Epithelial cell of prostate (primary cell): ENCODE measurements at regions not wholly inside any gene's neighbourhood (a gene's known extent, or its start where the extent isn't known, plus 50 kb on each side); places are given as distances from the start of the nearest gene placed in this dataset.

Experiments
- DNase-seq: peaks from one replicate; pipeline ENCODE4 v3.0.0-alpha.2; 2011; ENCODE audit warnings: low read depth, low spot score
- H3K27ac ChIP-seq: fragments of 450-650 bp; 2 replicates; pipeline ENCODE4 v1.5.1; 2017; ENCODE audit warnings: mild to moderate bottlenecking

GRCh38 chr15:66925721-66926120 is 139.7 kb upstream of the SMAD3 start:
- H3K27ac ChIP-seq, result no peak overlapping the region
- DNase-seq, result no peak

GRCh38 chr15:66927201-66928077 is 138.0 kb upstream of the SMAD3 start:
- no peak for DNase-seq
- no peak overlapping the region for H3K27ac ChIP-seq

- no peak for DNase-seq
- no peak overlapping the region for H3K27ac ChIP-seq
Measured at GRCh38 chr15:66928101-66928500, 137.3 kb upstream of the SMAD3 start.

GRCh38 chr15:66928784-66929183 is 136.6 kb upstream of the SMAD3 start:
- no peak for DNase-seq
- H3K27ac ChIP-seq, result no peak overlapping the region

GRCh38 chr15:66929843-66930402 is 135.5 kb upstream of the SMAD3 start:
- H3K27ac ChIP-seq, result no peak overlapping the region
- no peak for DNase-seq

- peak; percentile 33 for DNase-seq
- H3K27ac ChIP-seq, result peak overlapping the region; percentile 77
Measured at GRCh38 chr15:66931768-66932633, 133.4 kb upstream of the SMAD3 start.

- peak overlapping the region; percentile 77 for H3K27ac ChIP-seq
- no peak for DNase-seq
Measured at GRCh38 chr15:66932634-66933024, 132.8 kb upstream of the SMAD3 start.

- DNase-seq, result no peak
- H3K27ac ChIP-seq, result no peak overlapping the region
Measured at GRCh38 chr15:66933932-66934867, 131.2 kb upstream of the SMAD3 start.

- no peak for DNase-seq
- no peak overlapping the region for H3K27ac ChIP-seq
Measured at GRCh38 chr15:66934868-66935520, 130.4 kb upstream of the SMAD3 start.

- DNase-seq, result no peak
- H3K27ac ChIP-seq, result no peak overlapping the region
Measured at GRCh38 chr15:66935688-66936087, 129.7 kb upstream of the SMAD3 start.

- H3K27ac ChIP-seq, result no peak overlapping the region
- no peak for DNase-seq
Measured at GRCh38 chr15:66936109-66936860, 129.1 kb upstream of the SMAD3 start.

- no peak overlapping the region for H3K27ac ChIP-seq
- DNase-seq, result no peak
Measured at GRCh38 chr15:66936861-66937582, 128.4 kb upstream of the SMAD3 start.

GRCh38 chr15:66937588-66937987 is 127.8 kb upstream of the SMAD3 start:
- H3K27ac ChIP-seq, result no peak overlapping the region
- DNase-seq, result no peak

- no peak for DNase-seq
- H3K27ac ChIP-seq, result no peak overlapping the region
Measured at GRCh38 chr15:66938114-66938830, 127.1 kb upstream of the SMAD3 start.

GRCh38 chr15:66939016-66939415 is 126.4 kb upstream of the SMAD3 start:
- no peak overlapping the region for H3K27ac ChIP-seq
- DNase-seq, result no peak

GRCh38 chr15:66939451-66940023 is 125.9 kb upstream of the SMAD3 start:
- DNase-seq, result no peak
- H3K27ac ChIP-seq, result no peak overlapping the region

GRCh38 chr15:66940368-66940767 is 125.0 kb upstream of the SMAD3 start:
- H3K27ac ChIP-seq, result peak overlapping the region; percentile 7
- DNase-seq, result peak; percentile 61
